OCI-LY3 (cell line): ENCODE measurements at regions not wholly inside any gene's neighbourhood (a gene's known extent, or its start where the extent isn't known, plus 50 kb on each side); places are given as distances from the start of the nearest gene placed in this dataset.
"Not testable (repeated sequence)": the region's sequence is repeated elsewhere in the genome, so short reads cannot be mapped to it uniquely, and the experiment has no call there.

Experiments
- H2AFZ ChIP-seq: fragments of 200-600, 300-600 bp; shearing (Covaris generic); 2 replicates; pipeline ENCODE4 v1.6.0; 2014; ENCODE audit warnings: antibody characterized with exemption, low read depth, low read length
- H3K27ac ChIP-seq: fragments of 200-600, 300-600 bp; sonication (generic); 2 replicates; pipeline ENCODE4 v1.5.1; 2014; ENCODE audit warnings: mild to moderate bottlenecking, low read length, moderate library complexity, mixed read lengths
- H3K27me3 ChIP-seq: fragments of 200-600, 300-600 bp; sonication (generic); 2 replicates; pipeline ENCODE4 v1.6.1; 2014; ENCODE audit warnings: low read depth, low read length, mixed read lengths
- H3K36me3 ChIP-seq: fragments of 200-600, 300-600 bp; sonication (generic); replicated peaks from 2 replicates; pipeline ENCODE3; 2014; ENCODE audit warnings: low read depth, low read length, mixed read lengths
- H3K4me1 ChIP-seq: fragments of 300-600, 200-600 bp; sonication (generic); 2 replicates; pipeline ENCODE4 v1.6.1; 2014; ENCODE audit warnings: low read length, mixed read lengths
- H3K4me2 ChIP-seq: fragments of 200-600, 300-600 bp; sonication (generic); 2 replicates; pipeline ENCODE4 v1.6.1; 2014; ENCODE audit warnings: low read length, mixed read lengths
- H3K4me3 ChIP-seq: fragments of 300-600, 200-600 bp; sonication (generic); 2 replicates; pipeline ENCODE4 v1.5.1; 2014; ENCODE audit warnings: antibody characterized with exemption, mild to moderate bottlenecking, low read length, moderate library complexity
- H3K79me2 ChIP-seq: fragments of 300-600, 200-600 bp; shearing (Covaris generic); 2 replicates; pipeline ENCODE4 v1.6.1; 2014; ENCODE audit warnings: mild to moderate bottlenecking, low read length, mixed read lengths
- H3K9ac ChIP-seq: fragments of 300-600, 200-600 bp; shearing (Covaris generic); 2 replicates; pipeline ENCODE4 v1.6.0; 2014; ENCODE audit warnings: mild to moderate bottlenecking, low read length, moderate library complexity
- H3K9me3 ChIP-seq: fragments of 200-600, 300-600 bp; shearing (Covaris generic); 2 replicates; pipeline ENCODE4 v1.6.1; 2014; ENCODE audit warnings: low read length, mixed read lengths; ENCODE audit not compliant: insufficient read depth
- H4K20me1 ChIP-seq: fragments of 200-600, 300-600 bp; sonication (generic); 2 replicates; pipeline ENCODE4 v1.6.1; 2016; ENCODE audit warnings: low read length, mixed read lengths; ENCODE audit not compliant: insufficient read depth
- EZH2phosphoT487 ChIP-seq: fragments of 200-600 bp; shearing (Covaris generic); IDR thresholded peaks from 2 replicates; pipeline ENCODE4 v1.6.1; 2018; ENCODE audit warnings: antibody characterized with exemption, mixed run types, low read depth
- TF ChIP-seq, protein P1 (sequence below): fragments of 200-600, 300-600 bp; sonication (generic); IDR thresholded peaks from 2 replicates; pipeline ENCODE4 v1.5.1; 2014; ENCODE audit warnings: antibody characterized with exemption, low read length, low read depth

DNA sequence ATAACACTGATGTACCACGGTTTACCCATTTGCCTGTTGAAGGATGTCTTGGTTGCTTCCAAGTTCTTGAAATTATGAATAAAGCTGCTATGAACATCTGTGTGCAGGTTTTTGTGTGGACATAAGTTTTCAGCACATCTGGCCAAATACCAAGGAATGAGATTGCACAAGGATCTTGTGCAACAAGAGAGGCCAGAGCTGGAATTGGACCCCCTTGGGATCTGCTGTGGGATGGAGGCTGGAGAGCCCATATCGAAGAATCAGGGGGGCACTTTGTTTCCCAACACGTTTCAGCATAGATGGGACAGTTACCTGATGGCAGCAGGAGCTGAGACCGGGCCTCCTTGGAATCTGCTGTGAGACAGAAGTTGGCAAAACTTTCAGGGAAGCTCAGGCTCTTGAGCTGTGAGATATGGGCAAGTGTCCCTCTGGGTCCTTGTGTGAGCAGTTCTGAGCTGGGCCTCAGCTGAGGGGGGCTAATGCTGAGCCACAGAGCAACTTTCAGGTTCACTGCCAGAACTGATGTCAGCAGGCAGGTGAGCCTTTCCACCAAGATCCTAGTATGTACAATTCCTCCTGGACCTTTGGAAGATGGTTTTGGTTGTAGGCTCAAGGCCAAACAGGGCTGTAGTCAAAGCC is 115.2 kb upstream of the RAB18 start:
- no peak overlapping the region for H3K9ac ChIP-seq
- H3K79me2 ChIP-seq = no peaks in the 10 kb centered on the region
- no peaks in the 10 kb centered on the region for H3K36me3 ChIP-seq
- H3K27me3 ChIP-seq = no peaks in the 10 kb centered on the region
- H3K4me2 ChIP-seq = no peak overlapping the region
- no peaks in the 10 kb centered on the region for H4K20me1 ChIP-seq
- H2AFZ ChIP-seq = no peak overlapping the region
- H3K9me3 ChIP-seq = no peaks in the 10 kb centered on the region
- H3K27ac ChIP-seq = no peak overlapping the region
- no peak overlapping the region for H3K4me3 ChIP-seq
- H3K4me1 ChIP-seq = peaks cover 4% of the 10 kb centered on the region
- TF ChIP-seq, protein P1, sequence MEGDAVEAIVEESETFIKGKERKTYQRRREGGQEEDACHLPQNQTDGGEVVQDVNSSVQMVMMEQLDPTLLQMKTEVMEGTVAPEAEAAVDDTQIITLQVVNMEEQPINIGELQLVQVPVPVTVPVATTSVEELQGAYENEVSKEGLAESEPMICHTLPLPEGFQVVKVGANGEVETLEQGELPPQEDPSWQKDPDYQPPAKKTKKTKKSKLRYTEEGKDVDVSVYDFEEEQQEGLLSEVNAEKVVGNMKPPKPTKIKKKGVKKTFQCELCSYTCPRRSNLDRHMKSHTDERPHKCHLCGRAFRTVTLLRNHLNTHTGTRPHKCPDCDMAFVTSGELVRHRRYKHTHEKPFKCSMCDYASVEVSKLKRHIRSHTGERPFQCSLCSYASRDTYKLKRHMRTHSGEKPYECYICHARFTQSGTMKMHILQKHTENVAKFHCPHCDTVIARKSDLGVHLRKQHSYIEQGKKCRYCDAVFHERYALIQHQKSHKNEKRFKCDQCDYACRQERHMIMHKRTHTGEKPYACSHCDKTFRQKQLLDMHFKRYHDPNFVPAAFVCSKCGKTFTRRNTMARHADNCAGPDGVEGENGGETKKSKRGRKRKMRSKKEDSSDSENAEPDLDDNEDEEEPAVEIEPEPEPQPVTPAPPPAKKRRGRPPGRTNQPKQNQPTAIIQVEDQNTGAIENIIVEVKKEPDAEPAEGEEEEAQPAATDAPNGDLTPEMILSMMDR = no peak
- no peak for TF ChIP-seq EZH2phosphoT487

DNA sequence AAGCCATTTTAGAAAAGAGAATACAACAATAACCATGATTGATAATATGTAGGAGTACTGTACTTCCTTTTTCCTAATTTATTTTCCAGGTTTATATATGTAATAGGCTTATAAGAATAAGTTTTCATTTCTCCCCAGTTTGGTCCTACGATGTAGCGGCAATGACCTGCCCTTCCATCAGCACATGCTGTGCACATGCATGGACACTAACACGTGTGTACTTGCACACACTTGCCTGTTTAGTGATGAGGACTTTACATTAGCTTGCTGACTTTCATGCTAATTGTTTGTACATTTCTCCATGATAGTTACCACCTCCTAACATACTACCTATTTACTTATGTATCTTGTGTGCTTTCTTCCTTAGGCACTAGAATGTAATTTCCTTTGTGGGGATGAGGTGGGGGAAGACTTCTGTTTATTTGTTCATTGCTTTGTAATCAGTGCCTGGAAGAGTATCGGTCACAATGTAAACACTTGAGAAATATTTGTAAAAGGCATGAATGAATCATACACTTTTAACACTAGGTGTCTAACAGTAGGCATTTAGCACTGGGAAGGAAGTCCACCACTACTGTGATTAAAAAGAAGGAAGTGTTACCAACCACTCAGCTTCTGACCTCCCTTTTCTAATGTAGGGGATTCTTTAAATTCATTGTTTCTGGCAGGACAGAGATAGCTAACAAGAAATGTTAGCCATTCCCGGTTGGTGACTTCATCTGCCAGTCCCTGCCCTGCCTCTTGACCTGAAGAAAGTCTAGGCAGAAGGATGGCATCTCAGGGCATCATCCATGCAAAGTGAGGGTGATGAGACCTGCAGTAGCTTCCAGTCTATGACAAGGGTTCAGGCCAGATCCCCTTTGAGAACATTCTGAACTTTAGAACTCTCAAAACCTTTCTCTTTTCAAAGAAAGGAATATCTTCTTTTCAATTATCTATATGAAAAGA is 120.2 kb upstream of the RAB18 start:
- no peaks in the 10 kb centered on the region for H3K79me2 ChIP-seq
- no peaks in the 10 kb centered on the region for H3K36me3 ChIP-seq
- H3K4me3 ChIP-seq = no peak overlapping the region
- TF ChIP-seq EZH2phosphoT487 = no peak
- TF ChIP-seq, protein P1 = no peak
- peak overlapping the region; percentile 15; the same call in 1 of the 2 replicates for H2AFZ ChIP-seq
- H3K27me3 ChIP-seq = no peaks in the 10 kb centered on the region
- peaks cover 8% of the 10 kb centered on the region for H3K4me1 ChIP-seq
- H3K9me3 ChIP-seq = no peaks in the 10 kb centered on the region
- H3K9ac ChIP-seq = no peak overlapping the region
- 0 out of 2 replicates have a peak overlapping the region, but pooled peaks have one; percentile 20 for H3K4me2 ChIP-seq
- no peak overlapping the region for H3K27ac ChIP-seq
- no peaks in the 10 kb centered on the region for H4K20me1 ChIP-seq

DNA sequence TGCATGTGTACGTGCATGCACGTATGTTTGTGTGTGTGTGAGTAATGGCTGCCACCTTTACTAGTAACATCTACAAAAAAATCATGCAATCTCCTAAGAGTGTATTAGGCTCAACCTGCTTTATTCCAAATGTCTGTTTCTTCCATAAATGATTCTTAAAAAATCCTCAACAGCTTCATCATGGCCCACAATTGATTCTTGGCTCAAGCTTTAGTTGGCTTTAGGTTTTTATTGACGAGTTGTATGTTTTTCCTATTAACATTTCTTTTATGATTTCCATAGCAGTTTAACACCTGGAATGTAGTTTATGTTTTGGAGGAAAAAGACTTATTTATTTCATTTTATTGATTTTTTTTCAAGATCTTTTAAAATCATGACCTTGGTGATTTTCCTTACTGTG is 121.9 kb upstream of the RAB18 start:
- no peak overlapping the region for H3K4me3 ChIP-seq
- no peaks in the 10 kb centered on the region for H3K79me2 ChIP-seq
- no peak overlapping the region for H2AFZ ChIP-seq
- no peaks in the 10 kb centered on the region for H3K9me3 ChIP-seq
- no peaks in the 10 kb centered on the region for H3K27me3 ChIP-seq
- H3K27ac ChIP-seq = no peak overlapping the region
- H3K36me3 ChIP-seq = no peaks in the 10 kb centered on the region
- no peak overlapping the region for H3K4me2 ChIP-seq
- no peaks in the 10 kb centered on the region for H4K20me1 ChIP-seq
- TF ChIP-seq, protein P1 = no peak
- TF ChIP-seq EZH2phosphoT487 = no peak
- peaks cover 8% of the 10 kb centered on the region for H3K4me1 ChIP-seq
- no peak overlapping the region for H3K9ac ChIP-seq

DNA sequence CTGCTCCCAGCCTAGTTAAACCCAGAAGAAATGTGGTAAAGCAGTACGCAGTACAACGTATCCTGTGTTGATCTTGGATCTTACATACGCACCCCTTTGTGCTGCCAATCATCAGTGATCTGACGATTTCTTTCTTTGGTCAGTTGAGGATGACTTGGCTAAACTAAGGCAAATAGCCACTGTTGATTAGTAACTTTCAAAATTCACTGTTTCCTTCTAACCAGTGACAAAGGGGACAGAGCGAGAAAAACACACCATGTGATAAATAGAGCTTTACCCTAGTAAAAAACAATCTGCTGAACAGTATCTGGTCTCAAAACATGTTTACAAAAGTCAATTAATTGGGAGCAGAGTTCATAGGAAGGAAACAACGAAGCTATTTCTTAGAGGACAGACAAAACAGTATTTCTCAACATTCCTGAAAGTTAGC is 123.2 kb upstream of the RAB18 start:
- H3K9me3 ChIP-seq = no peaks in the 10 kb centered on the region

GRCh38 chr10:27379041-27379440 is 125.1 kb upstream of the RAB18 start:
- H3K27ac ChIP-seq, H3K4me1 ChIP-seq, H2AFZ ChIP-seq, H3K27me3 ChIP-seq, H3K4me3 ChIP-seq, H4K20me1 ChIP-seq, H3K9me3 ChIP-seq, H3K36me3 ChIP-seq, H3K79me2 ChIP-seq, H3K4me2 ChIP-seq, H3K9ac ChIP-seq: not testable (repeated sequence)

More for the DNA sequence above, 123.2 kb upstream of the RAB18 start:
- Histone ChIP-seq H3K27me3 (0 out of 2 replicates have a peak, but pooled peaks cover 1% of the 10 kb centered on the region), H2AFZ (no peak overlapping the region), H3K79me2 (no peaks in the 10 kb centered on the region), H3K4me3 (no peak overlapping the region), H3K27ac (no peak overlapping the region), H3K4me1 (peaks cover 8% of the 10 kb centered on the region), H3K4me2 (no peak overlapping the region), H3K9ac (no peak overlapping the region), H4K20me1 (no peaks in the 10 kb centered on the region), H3K36me3 (no peaks in the 10 kb centered on the region)
- no peak for TF ChIP-seq EZH2phosphoT487
- TF ChIP-seq, protein P1 = no peak
